Glutamatergic neuron (in vitro differentiated cells): ENCODE measurements at regions not wholly inside any gene's neighbourhood (a gene's known extent, or its start where the extent isn't known, plus 50 kb on each side); places are given as distances from the start of the nearest gene placed in this dataset.
"Not testable (repeated sequence)": the region's sequence is repeated elsewhere in the genome, so short reads cannot be mapped to it uniquely, and the experiment has no call there.

Source experiments
- DNase-seq: peaks from one replicate; pipeline ENCODE4 v3.0.0; 2022
- H3K27ac Mint-ChIP-seq: one replicate; pipeline ENCODE4 v1.8.0; 2020; ENCODE audit warnings: mild to moderate bottlenecking, mixed read lengths, inconsistent platforms; ENCODE audit not compliant: unreplicated experiment
- H3K27me3 Mint-ChIP-seq: one replicate; pipeline ENCODE4 v1.8.0; 2020; ENCODE audit warnings: mild to moderate bottlenecking, moderate library complexity, mixed read lengths, inconsistent platforms; ENCODE audit not compliant: unreplicated experiment
- H3K36me3 Mint-ChIP-seq: one replicate; pipeline ENCODE4 v1.8.0; 2020; ENCODE audit warnings: mild to moderate bottlenecking, mixed read lengths, inconsistent platforms; ENCODE audit not compliant: unreplicated experiment
- H3K4me1 Mint-ChIP-seq: one replicate; pipeline ENCODE4 v1.8.0; 2020; ENCODE audit warnings: mild to moderate bottlenecking, low read depth, mixed read lengths, inconsistent platforms; ENCODE audit not compliant: unreplicated experiment
- H3K4me3 Mint-ChIP-seq: one replicate; pipeline ENCODE4 v1.8.0; 2020; ENCODE audit warnings: mild to moderate bottlenecking, mixed read lengths, inconsistent platforms; ENCODE audit not compliant: unreplicated experiment
- H3K9me3 Mint-ChIP-seq: one replicate; pipeline ENCODE4 v1.8.0; 2020; ENCODE audit warnings: mild to moderate bottlenecking, moderate library complexity, mixed read lengths, inconsistent platforms; ENCODE audit not compliant: unreplicated experiment
- TF ChIP-seq, protein P1 (sequence below): fragments of 200-600 bp; sonication (generic); IDR thresholded peaks from one replicate; pipeline ENCODE4 v1.5.0; 2021; ENCODE audit not compliant: partially characterized antibody, unreplicated experiment

DNA sequence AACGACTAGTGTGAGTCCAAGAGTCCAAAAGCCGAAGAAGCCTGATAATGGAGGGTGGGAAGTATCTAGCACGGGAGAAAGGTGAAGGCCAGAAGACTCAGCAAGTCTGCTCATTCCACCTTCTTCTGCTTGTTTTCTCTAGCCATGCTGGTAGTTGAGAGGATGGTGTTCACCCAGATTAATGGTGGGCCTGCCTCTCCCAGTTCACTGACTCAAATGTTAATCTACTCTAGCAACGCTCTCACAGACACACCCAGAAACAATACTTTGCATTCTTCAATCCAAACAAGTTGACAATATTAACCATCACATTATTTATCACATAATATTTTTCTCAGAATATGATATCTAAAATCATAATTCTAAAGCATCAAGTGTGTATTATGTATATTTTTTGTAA is 1055.1 kb upstream of the PCDH10 start:
- Mint-ChIP-seq H3K4me1 (peaks cover 4% of the 10 kb centered on the region), H3K27ac (no peak overlapping the region), H3K27me3 (no peaks in the 10 kb centered on the region), H3K4me3 (no peak overlapping the region), H3K9me3 (peaks cover 2% of the 10 kb centered on the region), H3K36me3 (no peaks in the 10 kb centered on the region)
- DNase-seq, result no peak
- TF ChIP-seq, protein P1, sequence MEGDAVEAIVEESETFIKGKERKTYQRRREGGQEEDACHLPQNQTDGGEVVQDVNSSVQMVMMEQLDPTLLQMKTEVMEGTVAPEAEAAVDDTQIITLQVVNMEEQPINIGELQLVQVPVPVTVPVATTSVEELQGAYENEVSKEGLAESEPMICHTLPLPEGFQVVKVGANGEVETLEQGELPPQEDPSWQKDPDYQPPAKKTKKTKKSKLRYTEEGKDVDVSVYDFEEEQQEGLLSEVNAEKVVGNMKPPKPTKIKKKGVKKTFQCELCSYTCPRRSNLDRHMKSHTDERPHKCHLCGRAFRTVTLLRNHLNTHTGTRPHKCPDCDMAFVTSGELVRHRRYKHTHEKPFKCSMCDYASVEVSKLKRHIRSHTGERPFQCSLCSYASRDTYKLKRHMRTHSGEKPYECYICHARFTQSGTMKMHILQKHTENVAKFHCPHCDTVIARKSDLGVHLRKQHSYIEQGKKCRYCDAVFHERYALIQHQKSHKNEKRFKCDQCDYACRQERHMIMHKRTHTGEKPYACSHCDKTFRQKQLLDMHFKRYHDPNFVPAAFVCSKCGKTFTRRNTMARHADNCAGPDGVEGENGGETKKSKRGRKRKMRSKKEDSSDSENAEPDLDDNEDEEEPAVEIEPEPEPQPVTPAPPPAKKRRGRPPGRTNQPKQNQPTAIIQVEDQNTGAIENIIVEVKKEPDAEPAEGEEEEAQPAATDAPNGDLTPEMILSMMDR, result no peak

DNA sequence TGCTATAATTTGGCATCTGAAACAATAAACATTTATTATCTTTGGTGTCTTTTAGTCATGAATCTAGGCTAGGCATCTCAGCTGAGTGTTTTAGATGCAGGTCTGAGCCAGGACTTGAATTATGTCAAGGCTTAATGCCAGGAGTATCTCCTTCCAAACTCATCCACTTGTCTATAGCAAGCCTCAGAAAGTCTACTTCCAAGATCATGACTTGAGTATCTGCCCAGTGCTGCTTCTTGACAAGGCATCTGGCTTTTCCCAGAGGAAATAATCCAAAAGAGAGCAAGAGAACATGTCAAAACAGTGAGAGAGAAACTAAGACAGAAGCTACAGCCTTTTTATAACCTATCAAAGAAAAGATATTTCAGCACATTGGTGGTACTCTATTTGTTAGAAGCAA is 1052.1 kb upstream of the PCDH10 start:
- H3K36me3 Mint-ChIP-seq, result no peaks in the 10 kb centered on the region
- peaks cover 2% of the 10 kb centered on the region for H3K9me3 Mint-ChIP-seq
- H3K27me3 Mint-ChIP-seq, result no peaks in the 10 kb centered on the region
- no peak for DNase-seq
- no peak overlapping the region for H3K27ac Mint-ChIP-seq
- TF ChIP-seq, protein P1, result no peak
- no peak overlapping the region for H3K4me3 Mint-ChIP-seq
- peaks cover 4% of the 10 kb centered on the region for H3K4me1 Mint-ChIP-seq

DNA sequence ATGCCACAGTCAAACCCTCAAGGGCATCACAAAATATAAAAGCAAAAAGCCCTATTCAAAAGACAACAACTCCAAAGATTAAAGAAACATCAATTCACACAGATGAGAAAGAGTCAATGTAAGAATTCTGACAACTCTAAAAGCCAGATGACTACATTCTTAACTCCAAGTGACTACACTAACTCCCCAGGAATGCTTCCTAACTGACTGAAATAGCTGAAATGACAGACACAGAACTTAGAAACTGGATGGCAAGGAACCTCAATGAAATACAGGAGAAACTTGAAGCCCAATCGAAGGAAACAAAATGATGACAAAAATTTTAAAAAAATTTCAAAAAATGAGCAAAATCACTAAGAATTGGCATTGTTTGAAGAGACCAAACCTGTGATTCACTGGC is 1047.6 kb upstream of the PCDH10 start:
- Mint-ChIP-seq H3K4me3 (no peak overlapping the region), H3K9me3 (no peaks in the 10 kb centered on the region)

DNA sequence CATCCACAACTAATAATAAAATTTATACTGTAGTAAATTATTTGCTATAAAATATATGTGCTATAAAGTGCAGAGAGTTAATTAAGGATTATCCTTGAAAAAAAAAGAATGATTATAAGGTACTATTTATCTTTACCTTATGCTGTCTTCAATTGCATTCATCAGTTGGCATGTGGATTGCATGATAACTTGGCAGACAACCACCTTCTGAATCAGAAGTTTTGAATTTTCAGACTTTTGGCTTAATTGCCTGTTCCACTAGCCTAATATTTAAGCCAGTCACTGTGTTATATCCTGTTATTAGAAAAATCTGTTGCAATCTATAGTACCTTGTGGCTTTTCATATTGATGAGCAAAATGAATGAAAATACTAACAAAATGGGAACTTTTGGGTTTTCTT is 1040.3 kb upstream of the PCDH10 start:
- DNase-seq, result no peak
- no peaks in the 10 kb centered on the region for H3K27me3 Mint-ChIP-seq
- no peak overlapping the region for H3K27ac Mint-ChIP-seq
- no peak overlapping the region for H3K4me3 Mint-ChIP-seq
- TF ChIP-seq, protein P1, result no peak
- H3K4me1 Mint-ChIP-seq, result no peaks in the 10 kb centered on the region
- H3K9me3 Mint-ChIP-seq, result no peaks in the 10 kb centered on the region
- H3K36me3 Mint-ChIP-seq, result no peaks in the 10 kb centered on the region

More for the DNA sequence above, 1047.6 kb upstream of the PCDH10 start:
- TF ChIP-seq, protein P1, result no peak
- peaks cover 4% of the 10 kb centered on the region for H3K4me1 Mint-ChIP-seq
- H3K27me3 Mint-ChIP-seq, result no peaks in the 10 kb centered on the region
- H3K27ac Mint-ChIP-seq, result no peak overlapping the region
- DNase-seq, result no peak
- no peaks in the 10 kb centered on the region for H3K36me3 Mint-ChIP-seq

DNA sequence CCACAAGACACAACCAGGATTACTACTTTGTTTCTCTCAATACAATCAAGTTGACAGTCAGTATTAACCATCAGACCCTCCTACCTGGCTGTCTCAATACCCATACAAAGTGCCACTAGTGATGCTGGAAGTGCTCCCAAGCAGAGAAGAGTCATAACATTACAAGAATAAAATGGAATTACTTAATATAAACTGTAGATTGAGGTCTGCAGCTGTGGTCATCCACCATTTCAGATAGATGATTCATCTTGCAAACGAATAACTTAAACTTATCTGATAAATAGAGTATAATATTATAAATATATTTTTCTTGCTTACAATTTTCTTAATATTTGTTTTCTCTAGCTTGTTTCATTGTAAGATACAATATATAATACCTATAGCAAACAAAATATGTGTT is 1034.2 kb upstream of the PCDH10 start:
- Mint-ChIP-seq H3K4me1 (no peaks in the 10 kb centered on the region), H3K36me3 (peaks cover 4% of the 10 kb centered on the region), H3K27me3 (no peaks in the 10 kb centered on the region), H3K9me3 (peaks cover 4% of the 10 kb centered on the region), H3K27ac (no peak overlapping the region), H3K4me3 (no peak overlapping the region)
- TF ChIP-seq, protein P1, result no peak
- DNase-seq, result no peak

DNA sequence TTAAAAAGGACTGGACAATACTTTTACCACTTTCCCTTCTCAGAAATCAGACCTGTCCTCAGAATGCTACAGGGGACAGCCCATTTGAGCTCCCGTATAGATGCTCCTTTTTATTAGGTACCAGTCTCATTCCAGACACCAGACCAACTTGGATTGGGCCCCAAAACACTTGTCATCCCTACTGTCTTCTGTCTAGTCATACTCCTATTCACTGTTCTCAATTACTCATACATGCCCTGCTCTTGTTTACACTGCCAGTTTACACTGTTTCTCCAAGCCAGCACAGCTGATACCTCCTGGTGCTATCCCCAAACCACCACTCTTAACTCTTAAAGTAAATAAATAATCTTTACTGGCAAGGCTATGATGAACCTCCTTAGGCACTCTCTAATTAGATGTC is 1026.4 kb upstream of the PCDH10 start:
- not testable (repeated sequence) for H3K36me3 Mint-ChIP-seq, DNase-seq, H3K27me3 Mint-ChIP-seq, H3K4me3 Mint-ChIP-seq, H3K27ac Mint-ChIP-seq, H3K4me1 Mint-ChIP-seq
- peaks cover 13% of the 10 kb centered on the region for H3K9me3 Mint-ChIP-seq
